ENCODE measurements at regions not wholly inside any gene's neighbourhood (a gene's known extent, or its start where the extent isn't known, plus 50 kb on each side); places are given as distances from the start of the nearest gene placed in this dataset.

- no peak for DNase-seq (ENCODE audit: low read depth)
Observed at GRCh38 chr2:166560022-166560421, 66.0 kb upstream of the SCN7A start.

- DNase-seq (ENCODE audit: low read depth): no peak
Observed at GRCh38 chr2:166550923-166551322, 56.9 kb upstream of the SCN7A start.

- DNase-seq (ENCODE audit: low read depth): no peak
Observed at GRCh38 chr2:166545473-166545872, 51.4 kb upstream of the SCN7A start.
